ENCODE measurements at regions not wholly inside any gene's neighbourhood (a gene's known extent, or its start where the extent isn't known, plus 50 kb on each side); places are given as distances from the start of the nearest gene placed in this dataset.

GRCh38 chr6:139939189-139939979 lies 564.9 kb upstream of the CITED2 start (continued):
- TF ChIP-seq ASH1L (IDR thresholded peaks at IDR 0.05; ENCODE audit: borderline replicate concordance, low read depth, partially characterized antibody) = no peak
- no peak for TF ChIP-seq THAP12 (CRISPR knock-in tag; IDR thresholded peaks at IDR 0.05)
- no peak for TF ChIP-seq SMARCB1 (IDR thresholded peaks at IDR 0.05; ENCODE audit: insufficient read length, low read depth)
- no peak for TF ChIP-seq CBX3 (IDR thresholded peaks at IDR 0.05; ENCODE audit: borderline replicate concordance in 1 of 2, low read length in 2 of 2)
- TF ChIP-seq FOXK2 (conservative IDR thresholded peaks at IDR 0.05 in 1 of 2, IDR thresholded peaks at IDR 0.05 in 1 of 2; ENCODE audit: low read depth in 2 of 2) = no peak
- TF ChIP-seq ZNF740 (CRISPR knock-in tag; IDR thresholded peaks at IDR 0.05) = no peak
- no peak for TF ChIP-seq ZNF740 (tag; IDR thresholded peaks at IDR 0.05)
- no peak for TF ChIP-seq ZNF174 (CRISPR knock-in tag; IDR thresholded peaks at IDR 0.05)
- no peak for TF ChIP-seq DLX4 (CRISPR knock-in tag; IDR thresholded peaks at IDR 0.05)
- no peak for TF ChIP-seq ETV5 (CRISPR knock-in tag; IDR thresholded peaks at IDR 0.05; ENCODE audit: low read depth)
- TF ChIP-seq ZBTB26 (CRISPR knock-in tag; IDR thresholded peaks at IDR 0.05) = no peak
- no peak for TF ChIP-seq TRIM25 (IDR thresholded peaks at IDR 0.05; ENCODE audit: borderline replicate concordance)
- TF ChIP-seq SOX6 (IDR thresholded peaks at IDR 0.05) = no peak
- TF ChIP-seq RERE (CRISPR knock-in tag; IDR thresholded peaks at IDR 0.05; ENCODE audit: borderline replicate concordance) = no peak

Measured in K562 (cell line).